Endodermal cell (in vitro differentiated cells): ENCODE measurements at regions not wholly inside any gene's neighbourhood (a gene's known extent, or its start where the extent isn't known, plus 50 kb on each side); places are given as distances from the start of the nearest gene placed in this dataset.

Source experiments
- DNase-seq: peaks from one replicate; pipeline ENCODE4 v3.0.0-alpha.2; 2017
- H3K27ac ChIP-seq: 2 replicates; pipeline ENCODE4 v1.5.1; 2013; ENCODE audit warnings: mild to moderate bottlenecking, low read depth, low read length, moderate library complexity
- H3K27me3 ChIP-seq: 2 replicates; pipeline ENCODE4 v1.6.1; 2013; ENCODE audit warnings: mild to moderate bottlenecking, low read length, moderate library complexity; ENCODE audit not compliant: insufficient read depth, control insufficient read depth, poor library complexity, severe bottlenecking
- H3K36me3 ChIP-seq: 2 replicates; pipeline ENCODE4 v1.7.0; 2013; ENCODE audit warnings: mild to moderate bottlenecking, low read length, moderate library complexity; ENCODE audit not compliant: control insufficient read depth, insufficient read depth
- H3K4me1 ChIP-seq: one replicate; pipeline ENCODE4 v1.7.0; 2013; ENCODE audit warnings: low read length; ENCODE audit not compliant: control insufficient read depth, insufficient read depth
- H3K4me3 ChIP-seq: 2 replicates; pipeline ENCODE4 v1.5.1; 2013; ENCODE audit warnings: mild to moderate bottlenecking, low read length, moderate library complexity
- H3K9ac ChIP-seq: 2 replicates; pipeline ENCODE4 v1.6.1; 2013; ENCODE audit warnings: mild to moderate bottlenecking, low read length, moderate library complexity; ENCODE audit not compliant: poor library complexity, severe bottlenecking; ENCODE audit errors: extremely low read depth
- H3K9me3 ChIP-seq: 2 replicates; pipeline ENCODE4 v1.6.1; 2013; ENCODE audit warnings: mild to moderate bottlenecking, low read length, moderate library complexity; ENCODE audit not compliant: control insufficient read depth
- H3K27ac Mint-ChIP-seq: 2 replicates; pipeline ENCODE4 v1.8.0; 2020; ENCODE audit warnings: mixed read lengths
- H3K27me3 Mint-ChIP-seq: 2 replicates; pipeline ENCODE4 v1.8.0; 2021; ENCODE audit warnings: mild to moderate bottlenecking, mixed read lengths; ENCODE audit not compliant: insufficient read depth
- H3K36me3 Mint-ChIP-seq: 2 replicates; pipeline ENCODE4 v1.8.0; 2020; ENCODE audit warnings: low read depth, mixed read lengths
- H3K4me1 Mint-ChIP-seq: 2 replicates; pipeline ENCODE4 v1.8.0; 2020; ENCODE audit warnings: mixed read lengths
- H3K4me3 Mint-ChIP-seq: 2 replicates; pipeline ENCODE4 v1.8.0; 2020; ENCODE audit warnings: mild to moderate bottlenecking, moderate library complexity, mixed read lengths
- H3K9me3 Mint-ChIP-seq: 2 replicates; pipeline ENCODE4 v1.8.0; 2020; ENCODE audit warnings: mild to moderate bottlenecking, mixed read lengths
- CTCF ChIP-seq: fragments of 200-600 bp; sonication (generic); conservative IDR thresholded peaks from 2 replicates; pipeline ENCODE4 v1.5.0; 2021; ENCODE audit warnings: antibody characterized with exemption, mild to moderate bottlenecking
- WGBS, 2 experiments: methylation state at CpG; one replicate each; pipeline versions ENCODE4 v1.1.5 to v1.1.7; 2013; ENCODE audit warnings: missing lambda C conversion rate in 2 of 2, mixed read lengths in 1 of 2; ENCODE audit not compliant: insufficient coverage in 1 of 2, insufficient read length in 1 of 2; 5-methylcytosine and 5-hydroxymethylcytosine counted together

GRCh38 chr6:155706806-155707205 is 251.2 kb upstream of the NOX3 start:
- DNase-seq: no peak
- Mint-ChIP-seq H3K4me3 (no peak overlapping the region), H3K27ac (no peak overlapping the region), H3K27me3 (no peaks in the 10 kb centered on the region), H3K4me1 (peaks cover 13% of the 10 kb centered on the region), H3K9me3 (no peaks in the 10 kb centered on the region), H3K36me3 (no peaks in the 10 kb centered on the region)
- no peaks in the 10 kb centered on the region for H3K27me3 ChIP-seq
- H3K27ac ChIP-seq: no peak overlapping the region
- peaks cover 17% of the 10 kb centered on the region for H3K9me3 ChIP-seq
- H3K4me1 ChIP-seq: no peaks in the 10 kb centered on the region
- H3K36me3 ChIP-seq: no peaks in the 10 kb centered on the region
- WGBS, 2 experiments: 100% methylated on average over 1 of the region's 1 CpG
- no peak for TF ChIP-seq CTCF
- H3K9ac ChIP-seq: no peak overlapping the region
- no peak overlapping the region for H3K4me3 ChIP-seq

GRCh38 chr6:155706341-155706740 is 250.7 kb upstream of the NOX3 start:
- H3K36me3 Mint-ChIP-seq: no peaks in the 10 kb centered on the region
- TF ChIP-seq CTCF: no peak
- Histone ChIP-seq H3K9me3 (peaks cover 17% of the 10 kb centered on the region), H3K27me3 (no peaks in the 10 kb centered on the region), H3K9ac (no peak overlapping the region), H3K36me3 (no peaks in the 10 kb centered on the region), H3K27ac (no peak overlapping the region), H3K4me1 (no peaks in the 10 kb centered on the region), H3K4me3 (no peak overlapping the region)
- H3K27ac Mint-ChIP-seq: no peak overlapping the region
- WGBS, 2 experiments: 98% methylated on average over 2 of the region's 2 CpGs; no CpG with 5 or more reads in 1 of the 2 experiments
- no peaks in the 10 kb centered on the region for H3K9me3 Mint-ChIP-seq
- no peak for DNase-seq
- peaks cover 18% of the 10 kb centered on the region for H3K4me1 Mint-ChIP-seq
- no peak overlapping the region for H3K4me3 Mint-ChIP-seq
- no peaks in the 10 kb centered on the region for H3K27me3 Mint-ChIP-seq

GRCh38 chr6:155701342-155701741 is 245.7 kb upstream of the NOX3 start:
- no peaks in the 10 kb centered on the region for H3K36me3 ChIP-seq
- no peak overlapping the region for H3K27ac Mint-ChIP-seq
- no peak overlapping the region for H3K4me3 Mint-ChIP-seq
- H3K27me3 ChIP-seq: no peaks in the 10 kb centered on the region
- H3K4me3 ChIP-seq: no peak overlapping the region
- no peak overlapping the region for H3K9ac ChIP-seq
- peaks cover 4% of the 10 kb centered on the region for H3K4me1 ChIP-seq
- H3K9me3 Mint-ChIP-seq: no peaks in the 10 kb centered on the region
- peaks cover 20% of the 10 kb centered on the region for H3K4me1 Mint-ChIP-seq
- H3K27ac ChIP-seq: no peak overlapping the region
- no peaks in the 10 kb centered on the region for H3K27me3 Mint-ChIP-seq
- no peaks in the 10 kb centered on the region for H3K36me3 Mint-ChIP-seq
- peaks cover 17% of the 10 kb centered on the region for H3K9me3 ChIP-seq
- 57 to 61% methylated on average over 4 to 6 of the region's 6 CpGs for WGBS, 2 experiments
- peak; percentile 69 for DNase-seq
- no peak for TF ChIP-seq CTCF
